Lower leg skin (tissue), 4 donors: ENCODE measurements at regions not wholly inside any gene's neighbourhood (a gene's known extent, or its start where the extent isn't known, plus 50 kb on each side); places are given as distances from the start of the nearest gene placed in this dataset.

ENCODE experiments used
- DNase-seq, 2 donors: peaks; one replicate each; pipeline ENCODE4 v3.0.0-alpha.2; 2019; ENCODE audit warnings: low spot score in 2 of 2
- H3K4me3 ChIP-seq: fragments of 200-600 bp; sonication (generic); 2 replicates; pipeline ENCODE4 v1.5.1; 2017; ENCODE audit warnings: mild to moderate bottlenecking, low read depth; ENCODE audit not compliant: poor library complexity, severe bottlenecking
- POLR2A ChIP-seq, 2 donors: fragments of 450-650 bp; IDR thresholded peaks; one replicate each; pipeline ENCODE4 v1.6.1; 2016 to 2017; ENCODE audit warnings: antibody characterized with exemption in 2 of 2, mild to moderate bottlenecking in 1 of 2, moderate library complexity in 1 of 2
- WGBS, 2 donors: methylation state at CpG; one replicate each; pipeline ENCODE4 v1.1.5; 2018; 5-methylcytosine and 5-hydroxymethylcytosine counted together
- intact Hi-C: fragments of 100-400 bp; cut with DNase I; formaldehyde crosslinking; loops from one replicate; pipeline ENCODE4 v1.15.0; 2023; ENCODE audit warnings: low total_unique reads
- TF ChIP-seq, protein P1 (sequence below), 3 donors: fragments of 450-650 bp; IDR thresholded peaks; one replicate each; pipeline ENCODE4 v1.5.1; 2016; ENCODE audit warnings: antibody characterized with exemption in 3 of 3, mild to moderate bottlenecking in 3 of 3, moderate library complexity in 2 of 3

- intact Hi-C loops, result loop anchor here (5.0 kb wide), 1 partner anchor 1173 kb away; no protein-coding TSS in a partner anchor
- no peak overlapping the region for H3K4me3 ChIP-seq
- 44 to 49% methylated on average over 8 of the region's 8 CpGs for WGBS, 2 donors
- TF ChIP-seq, protein P1, sequence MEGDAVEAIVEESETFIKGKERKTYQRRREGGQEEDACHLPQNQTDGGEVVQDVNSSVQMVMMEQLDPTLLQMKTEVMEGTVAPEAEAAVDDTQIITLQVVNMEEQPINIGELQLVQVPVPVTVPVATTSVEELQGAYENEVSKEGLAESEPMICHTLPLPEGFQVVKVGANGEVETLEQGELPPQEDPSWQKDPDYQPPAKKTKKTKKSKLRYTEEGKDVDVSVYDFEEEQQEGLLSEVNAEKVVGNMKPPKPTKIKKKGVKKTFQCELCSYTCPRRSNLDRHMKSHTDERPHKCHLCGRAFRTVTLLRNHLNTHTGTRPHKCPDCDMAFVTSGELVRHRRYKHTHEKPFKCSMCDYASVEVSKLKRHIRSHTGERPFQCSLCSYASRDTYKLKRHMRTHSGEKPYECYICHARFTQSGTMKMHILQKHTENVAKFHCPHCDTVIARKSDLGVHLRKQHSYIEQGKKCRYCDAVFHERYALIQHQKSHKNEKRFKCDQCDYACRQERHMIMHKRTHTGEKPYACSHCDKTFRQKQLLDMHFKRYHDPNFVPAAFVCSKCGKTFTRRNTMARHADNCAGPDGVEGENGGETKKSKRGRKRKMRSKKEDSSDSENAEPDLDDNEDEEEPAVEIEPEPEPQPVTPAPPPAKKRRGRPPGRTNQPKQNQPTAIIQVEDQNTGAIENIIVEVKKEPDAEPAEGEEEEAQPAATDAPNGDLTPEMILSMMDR (IDR thresholded peaks at IDR 0.05), result no peak
- no peak for TF ChIP-seq POLR2A (IDR thresholded peaks at IDR 0.05)
- no peak for DNase-seq
Measured at GRCh38 chr2:220569112-220569897, 941.9 kb downstream of the SLC4A3 start.

DNA sequence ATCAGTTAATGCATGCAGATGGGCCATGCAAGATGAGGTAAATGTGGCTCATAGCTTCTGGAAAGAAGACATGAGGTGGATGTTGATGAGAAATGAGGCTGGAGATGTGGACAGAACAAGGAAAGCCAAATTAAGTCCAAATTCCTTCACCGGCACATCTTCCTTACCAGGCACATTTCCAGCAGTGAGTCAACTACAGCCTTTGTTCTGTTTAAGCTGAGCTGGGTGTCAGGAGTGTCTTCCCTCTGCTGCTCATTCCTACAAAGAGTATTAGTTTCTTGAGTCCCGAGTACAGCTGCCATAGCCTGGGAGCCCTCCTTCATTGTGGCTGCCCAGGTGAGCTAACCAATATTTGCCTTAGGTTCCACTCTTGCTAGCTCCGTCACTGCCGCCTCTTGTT lies 945.0 kb downstream of the SLC4A3 start:
- H3K4me3 ChIP-seq, result no peak overlapping the region
- DNase-seq, result no peak
- TF ChIP-seq POLR2A (IDR thresholded peaks at IDR 0.05), result no peak
- TF ChIP-seq, protein P1 (IDR thresholded peaks at IDR 0.05), result no peak
- WGBS, 2 donors, result 71 to 79% methylated on average over 4 of the region's 4 CpGs
- intact Hi-C loops, result no loop called here

DNA sequence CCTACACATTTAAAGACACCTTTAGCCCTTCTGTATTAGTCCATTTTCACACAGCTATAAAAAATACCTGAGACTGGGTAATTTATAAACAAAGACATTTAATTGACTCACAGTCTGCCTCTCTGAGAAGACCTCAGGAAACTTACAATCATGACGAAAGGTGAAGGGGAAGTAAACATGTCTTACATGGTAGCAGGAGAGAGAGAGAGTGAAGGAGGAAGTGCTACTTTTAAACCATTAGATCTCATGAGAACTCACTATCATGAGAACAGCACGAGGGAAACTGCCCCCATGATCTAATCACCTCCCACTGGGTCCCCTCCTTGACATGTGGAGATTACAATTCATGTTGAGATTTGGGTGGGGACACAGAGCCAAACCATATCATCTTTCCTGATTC lies 946.6 kb downstream of the SLC4A3 start:
- 70 to 74% methylated on average over 2 of the region's 2 CpGs for whole genome bisulfite sequencing, 2 donors
- H3K4me3 ChIP-seq, result no peak overlapping the region
- no peak for TF ChIP-seq POLR2A (IDR thresholded peaks at IDR 0.05)
- TF ChIP-seq, protein P1 (IDR thresholded peaks at IDR 0.05), result no peak
- no peak for DNase-seq
- intact Hi-C loops, result no loop called here

DNA sequence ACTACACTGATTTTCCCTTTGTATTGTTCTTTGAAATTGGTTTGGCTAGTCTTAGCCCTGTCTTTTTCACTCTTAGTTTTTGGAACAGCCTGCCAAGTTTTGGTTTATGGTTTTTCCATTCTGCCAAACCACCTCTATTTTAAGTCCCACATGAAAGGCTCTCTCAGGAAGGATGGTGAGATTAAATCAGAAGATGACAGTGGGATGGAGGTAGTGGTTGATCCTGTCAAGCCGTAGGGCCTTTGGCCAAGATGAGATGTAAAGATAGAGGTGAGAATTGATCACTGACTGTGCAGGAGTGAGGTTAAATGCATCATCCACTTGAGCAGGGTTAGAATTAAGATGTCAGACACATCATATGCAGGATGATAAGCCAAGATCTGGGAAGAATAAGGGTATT lies 948.5 kb downstream of the SLC4A3 start:
- no peak for TF ChIP-seq POLR2A (IDR thresholded peaks at IDR 0.05)
- TF ChIP-seq, protein P1 (IDR thresholded peaks at IDR 0.05), result no peak

DNA sequence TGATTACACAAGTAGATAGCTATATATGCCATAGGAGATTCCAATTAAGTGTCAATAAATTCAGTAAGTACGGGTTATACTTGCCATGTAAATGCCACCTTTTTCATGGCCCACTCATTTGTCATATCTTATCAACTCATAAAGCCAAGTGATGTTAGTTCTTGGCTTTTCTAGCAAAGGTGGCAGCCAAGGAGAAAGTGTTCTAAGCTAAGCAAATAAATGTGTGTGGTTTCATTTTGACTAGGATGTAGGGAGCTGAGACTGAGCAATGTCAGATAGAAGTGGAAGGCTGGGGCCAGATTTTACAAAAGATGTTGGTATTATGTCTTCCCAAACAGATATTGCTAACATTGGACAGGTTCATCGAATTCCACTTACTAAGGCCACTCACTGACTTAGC lies 952.0 kb downstream of the SLC4A3 start:
- intact Hi-C loops, result no loop called here
- 83 to 91% methylated on average over 2 of the region's 2 CpGs for WGBS, 2 donors
- no peak overlapping the region for H3K4me3 ChIP-seq
- TF ChIP-seq, protein P1 (IDR thresholded peaks at IDR 0.05), result no peak
- no peak for TF ChIP-seq POLR2A (IDR thresholded peaks at IDR 0.05)
- DNase-seq, result no peak

More for the DNA sequence above, 948.5 kb downstream of the SLC4A3 start:
- 29 to 53% methylated on average over 1 of the region's 1 CpG for WGBS, 2 donors
- no peak for DNase-seq
- no peak overlapping the region for H3K4me3 ChIP-seq
- intact Hi-C loops, result no loop called here

- no peak overlapping the region for H3K4me3 ChIP-seq
- TF ChIP-seq, protein P1 (IDR thresholded peaks at IDR 0.05), result no peak
- no peak for TF ChIP-seq POLR2A (IDR thresholded peaks at IDR 0.05)
- intact Hi-C loops, result no loop called here
- no peak for DNase-seq
- whole genome bisulfite sequencing, 2 donors, result 43 to 68% methylated on average over 2 of the region's 2 CpGs
Measured at GRCh38 chr2:220580113-220580512, 952.7 kb downstream of the SLC4A3 start.
